ENCODE measurements at regions not wholly inside any gene's neighbourhood (a gene's known extent, or its start where the extent isn't known, plus 50 kb on each side); places are given as distances from the start of the nearest gene placed in this dataset.

DNA sequence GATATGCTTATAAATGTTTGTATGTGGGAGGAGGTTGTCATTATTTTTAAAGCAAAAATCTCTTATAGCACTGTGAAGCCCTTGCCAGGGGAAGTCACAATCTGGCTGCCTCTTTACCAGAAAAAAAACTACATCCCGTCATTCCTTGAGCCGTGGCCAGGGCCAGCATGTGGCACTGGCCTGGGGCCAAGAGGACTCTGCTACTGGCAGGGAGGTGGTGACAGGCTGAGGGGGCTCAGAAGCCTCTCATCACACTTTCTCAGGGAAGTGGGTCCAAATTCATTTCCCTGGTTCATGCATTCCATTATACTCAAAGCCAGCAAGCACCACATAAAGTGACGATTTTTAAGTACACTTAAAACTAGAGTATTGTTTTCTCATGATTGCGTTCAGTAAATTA lies 457.3 kb downstream of the ZNF608 start:
- no peak for ATAC-seq
- DNase-seq, result no peak
- H3K9me3 Mint-ChIP-seq, result no peaks in the 10 kb centered on the region
- TF ChIP-seq, protein P1, sequence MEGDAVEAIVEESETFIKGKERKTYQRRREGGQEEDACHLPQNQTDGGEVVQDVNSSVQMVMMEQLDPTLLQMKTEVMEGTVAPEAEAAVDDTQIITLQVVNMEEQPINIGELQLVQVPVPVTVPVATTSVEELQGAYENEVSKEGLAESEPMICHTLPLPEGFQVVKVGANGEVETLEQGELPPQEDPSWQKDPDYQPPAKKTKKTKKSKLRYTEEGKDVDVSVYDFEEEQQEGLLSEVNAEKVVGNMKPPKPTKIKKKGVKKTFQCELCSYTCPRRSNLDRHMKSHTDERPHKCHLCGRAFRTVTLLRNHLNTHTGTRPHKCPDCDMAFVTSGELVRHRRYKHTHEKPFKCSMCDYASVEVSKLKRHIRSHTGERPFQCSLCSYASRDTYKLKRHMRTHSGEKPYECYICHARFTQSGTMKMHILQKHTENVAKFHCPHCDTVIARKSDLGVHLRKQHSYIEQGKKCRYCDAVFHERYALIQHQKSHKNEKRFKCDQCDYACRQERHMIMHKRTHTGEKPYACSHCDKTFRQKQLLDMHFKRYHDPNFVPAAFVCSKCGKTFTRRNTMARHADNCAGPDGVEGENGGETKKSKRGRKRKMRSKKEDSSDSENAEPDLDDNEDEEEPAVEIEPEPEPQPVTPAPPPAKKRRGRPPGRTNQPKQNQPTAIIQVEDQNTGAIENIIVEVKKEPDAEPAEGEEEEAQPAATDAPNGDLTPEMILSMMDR (IDR thresholded peaks at IDR 0.05), result no peak
- H3K4me1 Mint-ChIP-seq (ENCODE audit: low read depth), result no peaks in the 10 kb centered on the region
- POLR2A ChIA-PET, result interaction anchor here (0.8 kb wide), 1 partner anchor 12 kb away, joined by 3 read pairs; no protein-coding TSS in a partner anchor
- CTCF ChIA-PET, result no interaction called here
- H3K4me3 Mint-ChIP-seq, result no peak overlapping the region
- no peaks in the 10 kb centered on the region for H3K27me3 Mint-ChIP-seq
- intact Hi-C loops (cut with micrococcal nuclease), result no loop called here
- no peaks in the 10 kb centered on the region for H3K36me3 Mint-ChIP-seq (ENCODE audit: low read depth)
- no peak overlapping the region for H3K27ac Mint-ChIP-seq

DNA sequence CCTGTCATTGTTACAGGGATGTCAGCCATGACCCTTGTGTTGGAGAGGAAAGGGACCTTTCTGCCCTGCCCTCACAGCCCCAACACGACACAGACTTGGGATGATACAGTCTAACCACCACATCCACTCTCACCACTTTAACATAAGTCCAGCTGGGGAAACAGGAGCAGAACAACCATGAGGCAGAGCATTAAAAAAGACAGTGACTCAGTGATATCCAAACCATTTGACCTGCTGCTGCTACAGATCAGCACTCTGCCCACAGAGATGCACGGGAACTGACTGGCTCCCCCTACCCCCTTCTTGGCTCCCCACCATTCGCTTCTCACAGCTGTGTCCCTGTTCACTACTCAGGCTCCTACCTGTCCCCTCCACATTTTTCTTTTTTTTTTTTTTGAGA lies 458.6 kb downstream of the ZNF608 start:
- ChIA-PET CTCF (no interaction called here), POLR2A (no interaction called here)
- no peaks in the 10 kb centered on the region for H3K4me1 Mint-ChIP-seq (ENCODE audit: low read depth)
- no peak overlapping the region for H3K4me3 Mint-ChIP-seq
- intact Hi-C loops (cut with micrococcal nuclease), result no loop called here
- ATAC-seq, result no peak
- no peaks in the 10 kb centered on the region for H3K27me3 Mint-ChIP-seq
- no peak for DNase-seq
- no peaks in the 10 kb centered on the region for H3K9me3 Mint-ChIP-seq
- TF ChIP-seq, protein P1 (IDR thresholded peaks at IDR 0.05), result no peak
- H3K36me3 Mint-ChIP-seq (ENCODE audit: low read depth), result no peaks in the 10 kb centered on the region
- no peak overlapping the region for H3K27ac Mint-ChIP-seq

DNA sequence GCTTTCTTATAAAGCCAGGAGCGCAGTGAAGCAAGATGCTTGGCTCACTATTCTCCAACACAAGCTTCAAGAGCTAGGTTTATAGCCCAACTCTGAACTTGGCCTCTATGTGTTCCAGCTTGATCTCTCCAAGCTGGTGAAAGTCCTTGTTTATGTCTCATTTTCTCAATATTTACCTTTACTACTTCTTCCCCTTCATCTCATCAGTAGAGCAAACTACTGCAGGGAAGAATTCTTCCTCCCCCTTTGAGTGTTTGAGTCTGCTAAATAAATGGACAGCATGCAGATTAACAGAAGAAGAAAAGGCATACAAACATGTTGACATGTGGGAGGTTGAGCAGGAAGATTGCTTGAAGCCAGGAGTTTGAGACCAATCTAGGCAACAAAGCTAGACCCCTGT lies 460.7 kb downstream of the ZNF608 start:
- TF ChIP-seq, protein P1 (IDR thresholded peaks at IDR 0.05), result no peak
- Mint-ChIP-seq H3K27ac (no peak overlapping the region), H3K9me3 (no peaks in the 10 kb centered on the region), H3K4me1 (ENCODE audit: low read depth) (no peaks in the 10 kb centered on the region), H3K4me3 (no peak overlapping the region), H3K36me3 (ENCODE audit: low read depth) (no peaks in the 10 kb centered on the region), H3K27me3 (no peaks in the 10 kb centered on the region)
- CTCF ChIA-PET, result interaction anchor here (1.2 kb wide), 1 partner anchor 10 kb away, joined by 3 read pairs; no protein-coding TSS in a partner anchor
- ATAC-seq (no peak), DNase-seq (no peak)
- POLR2A ChIA-PET, result no interaction called here
- intact Hi-C loops (cut with micrococcal nuclease), result no loop called here

DNA sequence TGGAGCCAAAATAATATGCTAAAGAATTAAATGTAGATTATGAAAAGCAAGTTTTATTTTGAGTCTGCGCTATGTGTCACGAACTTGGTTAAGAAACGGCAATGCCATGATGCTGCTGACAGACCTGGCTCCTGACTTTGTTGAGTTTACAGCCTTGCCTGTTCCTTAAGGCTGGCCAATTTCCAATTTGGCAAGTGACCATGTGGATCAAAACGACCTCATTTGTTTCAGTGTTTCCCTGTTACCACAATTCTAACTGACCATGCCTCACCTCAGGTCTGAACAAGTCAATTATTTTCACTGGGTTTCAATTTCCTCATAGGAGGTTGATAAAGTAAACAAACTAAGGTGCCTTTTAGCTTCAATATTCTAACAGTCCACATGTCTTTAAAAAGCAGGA lies 461.4 kb downstream of the ZNF608 start:
- ChIA-PET CTCF (no interaction called here), POLR2A (no interaction called here)
- DNase-seq, result no peak
- intact Hi-C loops (cut with micrococcal nuclease), result no loop called here
- no peak overlapping the region for H3K4me3 Mint-ChIP-seq
- no peak for ATAC-seq
- H3K27me3 Mint-ChIP-seq, result no peaks in the 10 kb centered on the region
- H3K27ac Mint-ChIP-seq, result no peak overlapping the region
- no peaks in the 10 kb centered on the region for H3K9me3 Mint-ChIP-seq
- TF ChIP-seq, protein P1 (IDR thresholded peaks at IDR 0.05), result no peak
- H3K4me1 Mint-ChIP-seq (ENCODE audit: low read depth), result no peaks in the 10 kb centered on the region
- H3K36me3 Mint-ChIP-seq (ENCODE audit: low read depth), result no peaks in the 10 kb centered on the region

DNA sequence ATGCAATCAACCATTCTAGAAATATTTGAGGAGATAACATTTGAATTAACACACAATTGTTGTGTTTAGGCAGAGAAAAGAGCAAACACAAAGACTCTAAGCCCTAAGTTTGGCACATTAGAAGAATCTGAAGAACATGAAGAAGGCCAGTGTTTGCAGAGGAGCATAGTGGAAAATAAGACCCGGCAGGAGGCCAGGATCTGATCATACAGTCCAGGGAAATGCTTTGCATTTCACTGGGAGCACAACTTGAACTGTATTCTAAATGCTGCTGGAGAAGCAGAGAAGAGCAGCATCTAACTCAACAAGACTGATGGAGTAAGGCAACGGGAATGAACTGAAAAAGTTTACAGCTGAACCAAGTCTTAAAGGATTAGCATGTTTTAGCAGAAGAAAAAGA lies 463.4 kb downstream of the ZNF608 start:
- H3K9me3 Mint-ChIP-seq, result no peaks in the 10 kb centered on the region
- no peaks in the 10 kb centered on the region for H3K4me1 Mint-ChIP-seq (ENCODE audit: low read depth)
- DNase-seq, result no peak
- ChIA-PET POLR2A (no interaction called here), CTCF (no interaction called here)
- no peaks in the 10 kb centered on the region for H3K27me3 Mint-ChIP-seq
- TF ChIP-seq, protein P1 (IDR thresholded peaks at IDR 0.05), result no peak
- intact Hi-C loops (cut with micrococcal nuclease), result no loop called here
- no peaks in the 10 kb centered on the region for H3K36me3 Mint-ChIP-seq (ENCODE audit: low read depth)
- no peak overlapping the region for H3K27ac Mint-ChIP-seq
- no peak overlapping the region for H3K4me3 Mint-ChIP-seq
- no peak for ATAC-seq
